Fibroblast of skin of right biceps (primary cell): ENCODE measurements at regions not wholly inside any gene's neighbourhood (a gene's known extent, or its start where the extent isn't known, plus 50 kb on each side); places are given as distances from the start of the nearest gene placed in this dataset.

ENCODE experiments used
- DNase-seq: peaks from one replicate; pipeline ENCODE4 v3.0.0-alpha.2; 2013

DNA sequence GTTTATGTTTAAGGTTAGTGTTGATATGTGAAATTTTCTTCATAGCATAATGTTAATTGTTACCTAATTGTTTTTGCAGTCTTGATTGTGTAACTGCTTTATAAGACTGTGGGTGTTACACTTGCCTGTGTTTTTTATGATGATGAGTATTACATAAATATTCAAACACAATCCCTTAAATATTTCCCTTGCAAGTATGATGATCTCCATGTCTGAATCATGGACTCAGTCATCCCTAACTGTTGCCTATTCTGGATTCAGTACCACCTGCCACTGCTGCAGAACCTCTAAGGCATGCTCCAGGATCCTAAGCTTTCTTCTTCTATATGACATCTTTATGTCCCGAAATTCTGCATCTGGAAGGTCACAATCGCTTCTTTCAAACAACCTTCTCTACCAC is 246.3 kb upstream of the CLEC14A start:
- DNase-seq = no peak

- DNase-seq = no peak
These were observed 244.2 kb upstream of the CLEC14A start for GRCh38 chr14:38500125-38500524.

DNA sequence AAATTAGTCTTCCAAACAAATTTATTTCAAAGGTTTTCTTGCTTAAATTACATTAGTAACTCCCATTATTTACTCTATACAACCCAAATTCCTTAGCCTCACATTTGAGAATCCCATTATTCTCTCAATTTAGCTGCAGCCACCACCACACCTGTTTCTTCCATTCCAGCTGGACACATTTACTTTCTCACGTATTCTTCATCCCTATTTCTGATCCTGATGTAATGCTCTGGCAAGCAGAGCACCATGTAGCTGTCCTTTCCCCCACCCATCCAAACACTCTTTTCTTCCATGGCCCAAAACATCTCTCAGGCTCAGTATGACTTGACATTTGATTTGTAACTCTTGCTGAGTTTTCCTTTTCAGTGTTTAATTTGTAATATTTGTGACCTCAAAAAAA is 240.2 kb upstream of the CLEC14A start:
- no peak for DNase-seq

DNA sequence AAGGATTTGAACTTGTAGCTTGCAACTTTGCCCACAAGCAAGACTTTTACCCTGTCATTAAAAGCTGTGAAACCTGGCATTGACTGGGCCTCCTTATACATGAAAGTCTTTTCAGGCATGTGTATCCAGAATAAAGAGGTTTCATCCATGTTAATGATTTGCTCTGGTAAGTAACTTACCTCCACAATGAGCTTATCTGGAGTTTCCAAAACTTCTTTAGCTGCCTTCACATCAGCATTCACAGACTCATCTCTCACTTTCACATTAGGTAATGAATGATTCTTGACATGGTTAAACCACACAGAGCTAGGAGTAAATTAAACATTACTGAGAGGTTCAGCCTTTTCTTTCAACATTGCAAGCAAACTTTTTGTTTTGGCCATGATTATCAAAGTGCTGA is 234.4 kb upstream of the CLEC14A start:
- no peak for DNase-seq

GRCh38 chr14:38485026-38485425 is 229.1 kb upstream of the CLEC14A start:
- DNase-seq = no peak

- peak; percentile 45 for DNase-seq
These were observed 226.2 kb upstream of the CLEC14A start for GRCh38 chr14:38481952-38482678.

DNA sequence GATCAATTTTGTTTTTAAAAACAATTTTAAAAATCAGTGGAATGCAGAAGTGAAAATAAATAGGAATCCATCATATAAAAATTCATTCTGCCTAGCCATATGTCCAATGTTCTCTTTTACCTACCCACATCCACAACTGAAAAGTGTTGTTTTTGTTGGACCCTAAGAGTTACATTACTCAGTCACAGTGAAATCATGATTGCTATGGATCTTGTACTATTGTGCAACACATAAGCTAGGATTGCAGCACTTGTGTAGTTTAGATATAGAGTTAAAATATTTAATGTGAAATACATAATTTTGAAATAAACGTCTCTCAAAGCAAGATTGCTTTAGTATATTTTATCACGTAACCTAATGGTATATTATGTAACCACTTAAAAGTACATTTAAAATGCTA is 213.3 kb upstream of the CLEC14A start:
- DNase-seq = peak; percentile 43

- DNase-seq = no peak
These were observed 186.3 kb upstream of the CLEC14A start for GRCh38 chr14:38442208-38442607.

DNA sequence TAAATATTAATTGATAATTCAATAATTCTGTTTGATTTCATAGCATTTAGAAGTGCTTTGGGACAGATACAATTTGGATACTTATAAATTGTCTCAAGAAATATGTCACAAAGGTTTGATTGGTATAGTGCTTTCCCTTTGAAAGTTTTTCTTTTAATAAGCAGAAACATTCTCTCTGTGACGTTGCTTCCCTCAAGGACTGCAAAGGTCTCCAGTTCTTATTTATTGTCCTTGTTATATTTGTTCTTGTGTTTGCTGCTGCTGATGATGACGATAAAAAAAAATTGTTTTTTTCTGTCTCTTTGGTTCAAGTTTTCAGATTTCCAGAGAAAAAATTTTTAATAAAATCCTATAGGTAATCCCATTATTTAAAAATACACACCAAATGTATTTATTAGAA is 176.3 kb upstream of the CLEC14A start:
- DNase-seq = no peak

- no peak for DNase-seq
These were observed 175.3 kb upstream of the CLEC14A start for GRCh38 chr14:38431156-38431555.

DNA sequence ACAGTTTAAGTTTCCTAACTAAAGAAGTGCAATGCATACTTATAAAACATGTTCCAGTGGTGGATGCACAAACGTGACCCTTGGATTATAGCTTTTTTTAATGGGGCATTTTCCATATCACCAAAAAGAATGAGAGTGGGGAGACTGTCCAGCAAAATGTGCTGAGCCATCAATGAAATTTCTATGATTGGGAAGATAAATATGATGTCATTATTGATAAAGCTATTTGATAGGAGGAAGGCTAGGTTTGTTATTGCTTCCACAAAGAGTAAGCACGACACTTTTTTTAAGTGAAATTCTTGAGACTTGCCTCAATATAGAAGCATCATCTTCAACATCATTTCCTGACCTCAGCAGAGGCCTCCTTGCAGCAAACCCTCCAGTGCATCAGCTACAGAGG is 174.6 kb upstream of the CLEC14A start:
- no peak for DNase-seq

GRCh38 chr14:38425324-38425976 is 169.6 kb upstream of the CLEC14A start:
- no peak for DNase-seq

- peak; percentile 75 for DNase-seq
These were observed 164.2 kb upstream of the CLEC14A start for GRCh38 chr14:38420048-38420447.

DNA sequence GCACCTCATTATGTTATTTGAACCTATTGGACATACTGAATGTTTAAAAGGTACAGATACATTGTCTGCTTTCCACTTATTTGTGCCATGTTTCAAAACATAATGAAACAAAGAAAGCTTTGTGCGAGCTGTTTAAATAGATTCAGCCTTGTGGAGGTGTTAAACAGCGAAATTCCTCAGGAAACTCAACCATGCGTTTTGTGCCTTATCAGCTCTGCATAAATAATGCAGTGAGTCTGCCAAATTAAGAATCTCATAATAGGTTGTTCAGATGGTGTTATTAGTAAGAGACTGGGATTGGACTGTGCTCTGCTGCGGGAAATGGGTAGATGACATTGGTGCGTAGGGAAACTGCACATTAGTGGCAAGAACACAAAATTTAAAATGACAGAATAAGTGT is 163.7 kb upstream of the CLEC14A start:
- no peak for DNase-seq

DNA sequence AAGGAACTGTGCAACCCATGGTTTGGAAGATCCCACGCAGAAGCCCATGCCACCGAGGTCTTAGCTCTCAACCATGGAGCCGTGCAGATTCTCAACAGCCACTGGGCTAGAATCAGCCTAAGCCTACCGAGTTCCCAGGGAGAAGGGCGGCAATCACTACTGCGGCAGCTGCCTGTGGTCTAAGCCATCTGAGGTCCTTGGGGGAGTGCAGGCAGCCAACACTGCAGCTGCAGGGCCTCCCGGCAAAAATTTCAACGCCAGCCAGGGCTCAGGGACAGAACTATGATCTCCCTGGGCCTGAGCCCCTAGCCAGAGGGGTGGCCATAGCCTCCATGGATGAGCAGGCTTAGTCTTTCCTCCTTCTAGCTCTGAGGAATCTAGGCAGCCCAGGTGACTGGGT is 156.8 kb upstream of the CLEC14A start:
- DNase-seq = no peak

DNA sequence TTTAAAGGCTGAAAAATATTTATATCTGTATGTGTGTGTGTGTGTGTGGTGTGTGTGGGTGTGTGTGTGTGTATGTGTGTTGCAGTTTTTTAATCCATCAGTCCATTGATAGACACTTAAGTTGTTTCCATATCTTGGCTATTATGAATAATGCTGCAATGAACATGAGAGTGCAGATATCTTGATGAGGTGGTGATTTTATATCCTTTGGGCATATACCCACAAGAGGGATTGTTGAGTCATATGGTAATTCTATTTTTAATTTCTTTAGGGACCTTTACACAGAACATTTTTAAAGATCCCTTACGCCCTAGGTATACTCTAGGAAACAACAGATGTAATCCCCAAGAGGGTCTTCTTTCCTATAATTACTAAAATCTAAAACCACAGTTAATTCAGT is 154.5 kb upstream of the CLEC14A start:
- DNase-seq = peak; percentile 31

DNA sequence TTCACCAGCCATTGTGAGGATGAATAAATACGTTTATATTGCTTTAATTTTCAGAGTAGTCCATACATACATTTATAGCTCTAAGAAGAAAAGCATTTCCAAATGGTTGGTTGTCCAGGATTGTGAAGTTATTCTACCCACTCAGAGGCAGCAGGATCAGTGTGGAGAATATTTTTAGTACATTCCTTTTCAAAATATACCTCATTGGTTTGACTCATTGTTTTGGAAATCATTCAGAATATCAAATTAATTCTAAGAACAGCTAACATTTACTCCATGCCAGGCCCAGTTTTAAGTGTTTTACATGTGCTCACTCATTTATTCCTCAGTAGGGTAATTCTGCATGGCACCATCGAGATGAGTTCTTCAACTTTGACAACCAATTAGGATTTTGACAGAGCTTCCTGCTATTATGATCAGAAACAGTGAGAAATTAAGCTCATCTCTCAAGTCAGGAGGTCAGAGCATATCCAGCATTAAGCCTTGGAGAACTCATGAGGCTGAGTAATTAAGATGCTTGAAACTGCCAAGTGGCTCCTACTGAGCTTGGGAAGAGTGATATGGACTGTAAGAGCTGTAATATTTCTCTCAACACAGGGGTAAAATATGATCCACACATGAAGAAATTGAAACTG is 153.3 kb upstream of the CLEC14A start:
- DNase-seq = peak; percentile 78

DNA sequence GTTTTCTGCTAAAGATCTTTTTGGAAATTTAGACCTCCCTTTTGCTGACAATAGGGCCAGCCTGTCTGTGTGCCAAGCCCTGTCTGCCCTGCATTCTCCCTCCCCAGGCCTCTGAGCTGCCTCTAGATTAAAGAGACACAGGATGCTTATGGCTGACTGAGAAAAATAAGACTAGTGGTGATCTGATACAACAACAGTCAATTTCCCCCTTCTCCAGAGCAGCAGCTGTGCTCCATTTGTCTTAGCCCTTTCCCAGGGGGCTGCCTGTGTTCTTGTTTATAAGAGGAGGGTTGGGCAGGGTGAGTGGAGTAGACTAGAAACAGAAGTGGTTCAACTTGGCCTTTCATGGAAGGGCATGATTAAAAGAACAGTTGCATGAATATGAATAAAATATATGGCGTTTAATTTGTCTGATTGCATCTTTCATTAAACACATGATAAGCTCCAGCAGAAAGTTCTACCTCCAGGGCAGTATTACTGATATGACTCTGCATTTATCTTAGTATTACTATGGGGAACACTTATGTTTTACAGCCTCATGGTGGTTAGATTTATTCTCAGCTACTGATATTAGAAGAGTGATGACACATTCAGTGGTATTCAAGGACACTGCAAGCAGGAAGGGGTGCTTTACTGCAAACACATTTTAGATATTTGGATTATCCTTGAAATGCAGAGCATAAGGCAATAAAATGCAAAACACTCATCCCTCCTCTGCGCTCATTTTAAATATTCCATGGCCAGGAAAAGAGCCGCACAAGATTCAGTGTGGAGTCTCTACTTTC is 150.2 kb upstream of the CLEC14A start:
- DNase-seq = peak; percentile 94

GRCh38 chr14:38404616-38405015 is 148.7 kb upstream of the CLEC14A start:
- peak; percentile 87 for DNase-seq

DNA sequence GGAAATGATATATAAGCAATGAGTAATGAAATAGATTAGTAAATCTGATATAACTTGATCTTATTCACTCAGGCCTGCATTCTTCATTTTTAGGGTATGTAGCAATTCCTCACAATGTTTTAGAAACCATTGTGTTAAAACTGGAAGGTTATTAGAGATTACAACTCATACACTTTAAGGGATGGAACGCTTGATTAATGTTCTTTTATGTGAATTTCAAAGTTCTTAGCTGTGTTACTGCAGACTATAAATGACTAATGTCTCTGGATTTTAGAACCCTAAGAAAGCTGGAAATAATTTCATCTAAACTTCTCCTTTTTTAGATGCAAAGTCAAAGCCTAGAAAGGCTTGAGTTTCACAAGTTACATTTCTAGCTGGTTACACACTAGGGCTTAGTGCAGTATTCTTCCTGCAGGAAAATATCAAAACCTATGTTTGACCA is 148.2 kb upstream of the CLEC14A start:
- DNase-seq = peak; percentile 96

DNA sequence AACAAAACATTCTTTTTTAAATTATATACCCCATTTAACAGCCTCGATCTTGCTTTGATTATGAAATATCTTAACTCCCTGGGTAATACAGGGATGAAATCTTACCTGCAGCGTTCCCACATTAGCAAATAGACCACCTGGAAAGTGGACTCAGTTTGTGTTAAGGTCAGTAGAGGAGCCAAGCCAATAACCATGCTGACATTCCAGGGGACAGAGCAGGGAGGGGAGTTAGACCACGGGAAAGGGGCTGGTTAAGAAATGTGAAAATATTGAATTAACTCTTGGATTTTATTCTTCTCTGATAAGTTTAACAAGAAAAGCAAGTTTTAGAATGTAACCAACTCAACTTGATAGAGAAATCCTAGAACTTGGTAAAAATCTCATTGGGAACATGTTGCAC is 144.9 kb upstream of the CLEC14A start:
- no peak for DNase-seq

- no peak for DNase-seq
These were observed 143.8 kb upstream of the CLEC14A start for GRCh38 chr14:38399652-38400051.

DNA sequence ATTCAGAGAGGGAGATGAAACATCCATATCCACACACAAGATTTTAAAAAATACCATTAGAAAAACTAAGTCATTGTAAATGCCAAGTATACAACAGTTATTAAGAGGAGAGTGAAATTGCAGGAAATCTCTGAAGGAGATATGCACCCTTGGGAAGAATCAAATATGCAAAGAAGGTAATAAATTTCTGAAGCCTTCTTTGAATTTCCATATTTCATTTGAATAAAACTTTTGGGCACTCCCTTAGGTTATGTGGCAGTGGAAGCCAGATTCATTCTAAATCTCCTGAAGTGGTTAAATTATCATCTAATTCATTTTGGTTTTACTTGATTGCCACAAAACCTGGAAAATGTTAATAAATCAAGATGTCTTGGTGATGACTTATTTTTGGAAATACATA is 138.9 kb upstream of the CLEC14A start:
- DNase-seq = no peak
